Body of pancreas (tissue), 4 donors: ENCODE measurements at regions not wholly inside any gene's neighbourhood (a gene's known extent, or its start where the extent isn't known, plus 50 kb on each side); places are given as distances from the start of the nearest gene placed in this dataset.

Experiments
- POLR2A ChIP-seq, 3 donors: fragments of 450-650 bp; IDR thresholded peaks; one replicate each; pipeline ENCODE4 v1.6.1; 2016; ENCODE audit warnings: antibody characterized with exemption in 3 of 3, mild to moderate bottlenecking in 2 of 3
- TF ChIP-seq, protein P1 (sequence below), 7 experiments: fragments of 450-650 bp in 4 of 7; fragments of 200-600 bp in 3 of 7; sonication (generic) in 3 of 7; IDR thresholded peaks; one replicate each; pipeline ENCODE4 v1.5.1; 2016 to 2019; ENCODE audit warnings: antibody characterized with exemption in 7 of 7

DNA sequence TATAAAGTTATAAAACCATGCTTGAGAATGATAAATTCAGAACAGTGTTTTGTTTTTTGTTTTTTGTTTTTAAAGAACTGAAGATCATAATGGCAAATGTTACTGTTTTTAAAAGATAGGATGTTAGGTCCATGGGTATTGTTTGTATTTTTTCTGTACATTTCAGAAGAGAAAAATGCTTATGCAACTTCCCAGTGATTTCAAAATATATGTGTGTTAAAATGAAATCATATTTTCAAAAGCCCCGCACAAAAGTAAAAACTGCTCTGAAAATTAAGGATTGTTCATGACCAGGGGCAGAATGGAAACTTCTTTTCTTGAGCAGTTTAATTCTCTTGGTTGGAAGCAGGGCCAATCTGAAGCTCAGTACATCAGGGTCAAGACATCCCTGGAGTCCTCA, 109.2 kb upstream of the SIRPG start:
- TF ChIP-seq, protein P1, sequence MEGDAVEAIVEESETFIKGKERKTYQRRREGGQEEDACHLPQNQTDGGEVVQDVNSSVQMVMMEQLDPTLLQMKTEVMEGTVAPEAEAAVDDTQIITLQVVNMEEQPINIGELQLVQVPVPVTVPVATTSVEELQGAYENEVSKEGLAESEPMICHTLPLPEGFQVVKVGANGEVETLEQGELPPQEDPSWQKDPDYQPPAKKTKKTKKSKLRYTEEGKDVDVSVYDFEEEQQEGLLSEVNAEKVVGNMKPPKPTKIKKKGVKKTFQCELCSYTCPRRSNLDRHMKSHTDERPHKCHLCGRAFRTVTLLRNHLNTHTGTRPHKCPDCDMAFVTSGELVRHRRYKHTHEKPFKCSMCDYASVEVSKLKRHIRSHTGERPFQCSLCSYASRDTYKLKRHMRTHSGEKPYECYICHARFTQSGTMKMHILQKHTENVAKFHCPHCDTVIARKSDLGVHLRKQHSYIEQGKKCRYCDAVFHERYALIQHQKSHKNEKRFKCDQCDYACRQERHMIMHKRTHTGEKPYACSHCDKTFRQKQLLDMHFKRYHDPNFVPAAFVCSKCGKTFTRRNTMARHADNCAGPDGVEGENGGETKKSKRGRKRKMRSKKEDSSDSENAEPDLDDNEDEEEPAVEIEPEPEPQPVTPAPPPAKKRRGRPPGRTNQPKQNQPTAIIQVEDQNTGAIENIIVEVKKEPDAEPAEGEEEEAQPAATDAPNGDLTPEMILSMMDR (IDR thresholded peaks at IDR 0.05) = no peak
- no peak for TF ChIP-seq POLR2A (IDR thresholded peaks at IDR 0.05)
